Caco-2 (cell line): ENCODE measurements at regions not wholly inside any gene's neighbourhood (a gene's known extent, or its start where the extent isn't known, plus 50 kb on each side); places are given as distances from the start of the nearest gene placed in this dataset.

Experiments used
- BruUV-seq: library from RNA; stranded (reverse); fragments of 400-500 nt; replicated peaks from 2 replicates; lab custom pipeline; 2021; lab: Mats Ljungman, UMichigan
- CTCF ChIA-PET: fragments of 300-600 bp; sonication (Branson Sonifier 250); formaldehyde crosslinking; loops from one replicate; lab custom pipeline; 2022; ENCODE audit warnings: antibody characterized with exemption; lab: Charles Lee
- POLR2A ChIA-PET: fragments of 300-600 bp; sonication (Branson Sonifier 250); formaldehyde crosslinking; loops from one replicate; lab custom pipeline; 2022; ENCODE audit warnings: antibody characterized with exemption; lab: Charles Lee
- DNase-seq, 2 experiments: peaks; one replicate each; pipeline versions ENCODE4 v3.0.0 to v3.0.0-alpha.2; 2020 to 2022
- H3K27me3 ChIP-seq: replicated peaks from 2 replicates; pipeline ENCODE4 v1.6.0; 2011; ENCODE audit warnings: low read length; ENCODE audit not compliant: control insufficient read depth, insufficient read depth
- H3K36me3 ChIP-seq: 2 replicates; pipeline ENCODE4 v1.5.1; 2011; ENCODE audit warnings: low read length; ENCODE audit not compliant: control insufficient read depth, insufficient read depth
- H3K4me1 ChIP-seq: fragments of 250-450 bp; sonication (Bioruptor Pico); 2 replicates; pipeline ENCODE4 v1.5.1; 2020; ENCODE audit warnings: mild to moderate bottlenecking
- H3K4me3 ChIP-seq: 2 replicates; pipeline ENCODE4 v1.5.1; 2011; ENCODE audit warnings: low read depth, mild to moderate bottlenecking, control low read depth, low read length
- H3K9me3 ChIP-seq: fragments of 250-450 bp; sonication (Bioruptor Pico); 2 replicates; pipeline ENCODE4 v1.5.1; 2020; ENCODE audit warnings: mild to moderate bottlenecking, moderate library complexity
- H3K27ac Mint-ChIP-seq: one replicate; pipeline ENCODE4 v1.8.0; 2022; ENCODE audit warnings: mixed read lengths; ENCODE audit not compliant: unreplicated experiment
- H3K27me3 Mint-ChIP-seq: one replicate; pipeline ENCODE4 v1.8.0; 2022; ENCODE audit warnings: mixed read lengths; ENCODE audit not compliant: insufficient read depth, unreplicated experiment
- H3K36me3 Mint-ChIP-seq: one replicate; pipeline ENCODE4 v1.8.0; 2022; ENCODE audit warnings: mild to moderate bottlenecking, mixed read lengths; ENCODE audit not compliant: insufficient read depth, unreplicated experiment
- H3K4me1 Mint-ChIP-seq: one replicate; pipeline ENCODE4 v1.8.0; 2022; ENCODE audit warnings: low read depth, mixed read lengths; ENCODE audit not compliant: unreplicated experiment
- H3K4me3 Mint-ChIP-seq: one replicate; pipeline ENCODE4 v1.8.0; 2022; ENCODE audit warnings: mild to moderate bottlenecking, moderate library complexity, mixed read lengths; ENCODE audit not compliant: unreplicated experiment
- H3K9me3 Mint-ChIP-seq: one replicate; pipeline ENCODE4 v1.8.0; 2022; ENCODE audit warnings: mixed read lengths; ENCODE audit not compliant: unreplicated experiment
- CTCF ChIP-seq, 2 experiments: fragments of 200-600 bp in 1 of 2; IDR thresholded peaks; 1 replicate in 1 of 2; 2 replicates in 1 of 2; pipeline versions ENCODE4 v1.5.1 to v1.8.0; 2011 to 2022; ENCODE audit warnings: antibody characterized with exemption in 1 of 2, control low read depth in 1 of 2, inconsistent platforms in 1 of 2, low read depth in 1 of 2, low read length in 1 of 2, mild to moderate bottlenecking in 1 of 2, moderate library complexity in 1 of 2; ENCODE audit not compliant: insufficient read depth in 1 of 2, severe bottlenecking in 1 of 2, unreplicated experiment in 1 of 2
- intact Hi-C: fragments of 100-400 bp; cut with micrococcal nuclease; formaldehyde crosslinking; loops from one replicate; pipeline ENCODE4 v1.10.0; 2022; ENCODE audit not compliant: unreplicated experiment

GRCh38 chr4:103996637-103997036 lies 276.9 kb upstream of the TACR3 start:
- Histone ChIP-seq H3K9me3 (0 out of 2 replicates have a peak, but pooled peaks cover 6% of the 10 kb centered on the region), H3K36me3 (no peaks in the 10 kb centered on the region), H3K4me1 (peaks cover 6% of the 10 kb centered on the region; the same call in 1 of the 2 replicates), H3K27me3 (no peaks in the 10 kb centered on the region), H3K4me3 (no peak overlapping the region)
- peaks cover 27% of the 10 kb centered on the region for H3K9me3 Mint-ChIP-seq
- BruUV-seq = no TSS peak
- H3K4me3 Mint-ChIP-seq = no peak overlapping the region
- ChIA-PET POLR2A (no interaction called here), CTCF (interaction anchor here (0.7 kb wide), 1 partner anchor 1519 kb away, joined by 3 read pairs; no protein-coding TSS in a partner anchor)
- DNase-seq = peak; percentile 16 to 61
- peaks cover 3% of the 10 kb centered on the region for H3K27me3 Mint-ChIP-seq
- no peaks in the 10 kb centered on the region for H3K36me3 Mint-ChIP-seq
- TF ChIP-seq CTCF (IDR thresholded peaks at IDR 0.05; ENCODE audit: insufficient read depth in 1 of 2, low read depth in 1 of 2, low read length in 1 of 2, severe bottlenecking in 1 of 2, unreplicated experiment in 1 of 2) = no peak
- intact Hi-C loops = no loop called here
- H3K4me1 Mint-ChIP-seq = no peaks in the 10 kb centered on the region
- no peak overlapping the region for H3K27ac Mint-ChIP-seq

GRCh38 chr4:103996064-103996463 lies 276.3 kb upstream of the TACR3 start:
- H3K36me3 ChIP-seq = no peaks in the 10 kb centered on the region
- no peak for DNase-seq
- H3K4me1 Mint-ChIP-seq = no peaks in the 10 kb centered on the region
- no peak overlapping the region for H3K4me3 Mint-ChIP-seq
- no peaks in the 10 kb centered on the region for H3K36me3 Mint-ChIP-seq
- ChIA-PET POLR2A (no interaction called here), CTCF (interaction anchor here (0.7 kb wide), 1 partner anchor 1519 kb away, joined by 3 read pairs; no protein-coding TSS in a partner anchor)
- H3K27me3 Mint-ChIP-seq = peaks cover 3% of the 10 kb centered on the region
- no peak for TF ChIP-seq CTCF (IDR thresholded peaks at IDR 0.05; ENCODE audit: insufficient read depth in 1 of 2, low read depth in 1 of 2, low read length in 1 of 2, severe bottlenecking in 1 of 2, unreplicated experiment in 1 of 2)
- no peaks in the 10 kb centered on the region for H3K27me3 ChIP-seq
- H3K4me1 ChIP-seq = peaks cover 6% of the 10 kb centered on the region; the same call in 1 of the 2 replicates
- no TSS peak for BruUV-seq
- intact Hi-C loops = no loop called here
- 0 out of 2 replicates have a peak, but pooled peaks cover 2% of the 10 kb centered on the region for H3K9me3 ChIP-seq
- no peak overlapping the region for H3K27ac Mint-ChIP-seq
- H3K9me3 Mint-ChIP-seq = peaks cover 27% of the 10 kb centered on the region
- no peak overlapping the region for H3K4me3 ChIP-seq

GRCh38 chr4:103994059-103994458 lies 274.3 kb upstream of the TACR3 start:
- intact Hi-C loops = no loop called here
- Mint-ChIP-seq H3K4me1 (no peaks in the 10 kb centered on the region), H3K4me3 (no peak overlapping the region), H3K9me3 (peaks cover 35% of the 10 kb centered on the region), H3K27ac (no peak overlapping the region), H3K27me3 (peaks cover 3% of the 10 kb centered on the region), H3K36me3 (no peaks in the 10 kb centered on the region)
- DNase-seq = no peak
- ChIA-PET POLR2A (no interaction called here), CTCF (no interaction called here)
- TF ChIP-seq CTCF (IDR thresholded peaks at IDR 0.05; ENCODE audit: insufficient read depth in 1 of 2, low read depth in 1 of 2, low read length in 1 of 2, severe bottlenecking in 1 of 2, unreplicated experiment in 1 of 2) = peak in 1 of 2 experiments; percentile 17
- H3K36me3 ChIP-seq = no peaks in the 10 kb centered on the region
- BruUV-seq = no TSS peak
- 0 out of 2 replicates have a peak, but pooled peaks cover 2% of the 10 kb centered on the region for H3K9me3 ChIP-seq
- no peaks in the 10 kb centered on the region for H3K27me3 ChIP-seq
- H3K4me3 ChIP-seq = no peak overlapping the region
- peaks cover 6% of the 10 kb centered on the region; the same call in 1 of the 2 replicates for H3K4me1 ChIP-seq
